ENCODE measurements at regions not wholly inside any gene's neighbourhood (a gene's known extent, or its start where the extent isn't known, plus 50 kb on each side); places are given as distances from the start of the nearest gene placed in this dataset.

GRCh38 chr3:56890448-56891091, 88.8 kb upstream of the ARHGEF3 start:
- no peaks in the 10 kb centered on the region for H3K36me3 ChIP-seq
- H3K9me3 ChIP-seq: no peaks in the 10 kb centered on the region
- peaks cover 8% of the 10 kb centered on the region for H3K4me1 ChIP-seq
- intact Hi-C loops (cut with DNase I): no loop called here
- no peak for DNase-seq
- H3K27me3 ChIP-seq: no peaks in the 10 kb centered on the region
- no peak overlapping the region for H3K27ac ChIP-seq
- H3K4me3 ChIP-seq: no peak overlapping the region
- no peak for TF ChIP-seq CTCF (IDR thresholded peaks at IDR 0.05)
- ATAC-seq: no peak

GRCh38 chr3:56889131-56889530, 87.4 kb upstream of the ARHGEF3 start:
- ATAC-seq (no peak), DNase-seq (no peak)
- Histone ChIP-seq H3K4me1 (peaks cover 4% of the 10 kb centered on the region), H3K27me3 (no peaks in the 10 kb centered on the region), H3K36me3 (no peaks in the 10 kb centered on the region), H3K9me3 (no peaks in the 10 kb centered on the region), H3K27ac (no peak overlapping the region), H3K4me3 (no peak overlapping the region)
- intact Hi-C loops (cut with DNase I): no loop called here
- TF ChIP-seq CTCF (IDR thresholded peaks at IDR 0.05): no peak

DNA sequence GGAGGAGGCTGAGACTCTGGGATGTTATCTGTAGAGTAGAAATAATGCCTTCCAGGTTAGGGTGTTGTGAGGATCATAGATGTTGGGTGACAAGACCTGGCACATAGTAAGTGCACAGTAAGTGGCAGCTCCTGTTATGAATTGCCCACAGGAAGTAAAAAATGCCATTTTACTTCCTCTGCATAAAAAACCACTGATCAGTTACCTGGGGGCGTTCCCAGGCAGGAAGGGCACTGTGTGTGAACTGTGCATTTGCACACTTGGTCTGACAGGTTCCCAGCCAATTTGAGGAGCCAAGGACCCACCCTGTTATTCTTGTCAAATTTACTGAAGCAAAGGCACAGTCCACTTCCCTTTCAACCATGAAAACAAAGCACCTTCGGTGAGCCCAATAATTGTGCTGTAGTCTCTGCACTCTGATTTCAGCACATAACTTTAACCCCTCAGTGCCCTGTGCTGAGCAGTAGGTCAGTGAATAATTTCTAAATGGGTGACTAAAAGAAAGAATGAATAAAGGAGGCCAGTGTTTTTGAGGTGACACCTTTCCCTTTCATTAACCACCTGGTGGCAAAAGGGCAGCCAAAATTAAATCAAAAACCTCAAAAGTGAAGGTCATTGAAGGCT, 85.8 kb upstream of the ARHGEF3 start:
- Histone ChIP-seq H3K9me3 (no peaks in the 10 kb centered on the region), H3K36me3 (no peaks in the 10 kb centered on the region), H3K4me1 (peaks cover 4% of the 10 kb centered on the region), H3K4me3 (no peak overlapping the region), H3K27ac (no peak overlapping the region), H3K27me3 (no peaks in the 10 kb centered on the region)
- DNase-seq (no peak), ATAC-seq (no peak)
- intact Hi-C loops (cut with DNase I): no loop called here
- no peak for TF ChIP-seq CTCF (IDR thresholded peaks at IDR 0.05)

DNA sequence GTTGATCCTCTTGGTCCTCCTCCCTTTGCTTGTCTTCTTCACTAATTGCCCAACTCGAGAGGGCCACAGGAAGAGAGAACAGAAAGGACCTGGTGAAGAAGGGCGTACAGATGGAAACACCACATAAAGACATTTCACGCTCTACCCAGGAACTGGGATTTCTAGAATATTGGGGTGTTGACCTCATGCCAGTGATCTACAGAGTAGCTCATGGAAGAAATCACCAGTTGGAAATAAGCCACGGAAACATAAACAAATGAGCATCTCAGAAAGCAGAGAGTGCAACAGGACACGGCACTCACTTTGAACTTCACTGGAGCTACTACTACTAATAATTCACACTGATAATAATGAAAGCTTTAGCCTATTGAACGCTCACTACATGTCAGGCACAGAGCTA, 84.6 kb upstream of the ARHGEF3 start:
- H3K4me1 ChIP-seq: peaks cover 4% of the 10 kb centered on the region
- no peaks in the 10 kb centered on the region for H3K36me3 ChIP-seq
- H3K27me3 ChIP-seq: no peaks in the 10 kb centered on the region
- no peaks in the 10 kb centered on the region for H3K9me3 ChIP-seq
- no peak for TF ChIP-seq CTCF (IDR thresholded peaks at IDR 0.05)
- intact Hi-C loops (cut with DNase I): no loop called here
- no peak overlapping the region for H3K4me3 ChIP-seq
- no peak overlapping the region for H3K27ac ChIP-seq
- no peak for DNase-seq
- no peak for ATAC-seq

GRCh38 chr3:56885879-56886278, 84.1 kb upstream of the ARHGEF3 start:
- H3K27me3 ChIP-seq: no peaks in the 10 kb centered on the region
- no peak for TF ChIP-seq CTCF (IDR thresholded peaks at IDR 0.05)
- H3K9me3 ChIP-seq: no peaks in the 10 kb centered on the region
- no peak overlapping the region for H3K4me3 ChIP-seq
- H3K4me1 ChIP-seq: peaks cover 4% of the 10 kb centered on the region
- intact Hi-C loops (cut with DNase I): no loop called here
- no peak for DNase-seq
- ATAC-seq: no peak
- no peak overlapping the region for H3K27ac ChIP-seq
- H3K36me3 ChIP-seq: no peaks in the 10 kb centered on the region
